Endothelial cell of umbilical vein (primary cell): ENCODE measurements at regions not wholly inside any gene's neighbourhood (a gene's known extent, or its start where the extent isn't known, plus 50 kb on each side); places are given as distances from the start of the nearest gene placed in this dataset.

Experiments
- EZH2 ChIP-seq: IDR thresholded peaks from 2 replicates; pipeline ENCODE4 v1.6.1; 2012; ENCODE audit warnings: borderline replicate concordance, low read depth, mild to moderate bottlenecking, moderate library complexity, low read length, inconsistent platforms; ENCODE audit not compliant: severe bottlenecking
- MAX ChIP-seq: IDR thresholded peaks from 2 replicates; pipeline ENCODE4 v1.6.1; 2011; ENCODE audit not compliant: insufficient read depth, insufficient read length
- POLR2A ChIP-seq: IDR thresholded peaks from 2 replicates; pipeline ENCODE4 v1.6.1; 2012; ENCODE audit warnings: low read depth, mild to moderate bottlenecking, control low read depth, low read length
- POLR2AphosphoS5 ChIP-seq: IDR thresholded peaks from 2 replicates; pipeline ENCODE4 v1.6.1; 2012; ENCODE audit warnings: low read depth, mild to moderate bottlenecking, control low read depth, low read length, moderate library complexity; ENCODE audit not compliant: insufficient read depth

GRCh38 chr12:9404031-9404430 is 195.8 kb upstream of the PZP start:
- TF ChIP-seq POLR2A (no peak), POLR2AphosphoS5 (no peak), MAX (no peak), EZH2 (no peak)
